ENCODE measurements at regions not wholly inside any gene's neighbourhood (a gene's known extent, or its start where the extent isn't known, plus 50 kb on each side); places are given as distances from the start of the nearest gene placed in this dataset.

GRCh38 chr5:152869971-152870370 is 464.9 kb upstream of the NMUR2 start:
- DNase-seq: no peak
- no peaks in the 10 kb centered on the region for H3K36me3 ChIP-seq
- no peak overlapping the region for H3K27ac ChIP-seq
- WGBS, 2 donors: 89 to 92% methylated on average over 4 of the region's 4 CpGs
- no peak overlapping the region for H3K4me3 ChIP-seq
- TF ChIP-seq POLR2A (IDR thresholded peaks at IDR 0.05): no peak
- no peak for TF ChIP-seq CTCF (IDR thresholded peaks at IDR 0.05)
- no peaks in the 10 kb centered on the region for H3K4me1 ChIP-seq
- intact Hi-C loops (cut with DNase I): no loop called here
- H3K9me3 ChIP-seq: peaks cover 0 to 3% (median 0%) of the 10 kb centered on the region in 3 donors
- no peaks in the 10 kb centered on the region for H3K27me3 ChIP-seq

- DNase-seq: no peak
- Histone ChIP-seq H3K4me3 (no peak overlapping the region), H3K36me3 (no peaks in the 10 kb centered on the region), H3K9me3 (peaks cover 0 to 4% (median 0%) of the 10 kb centered on the region in 3 donors), H3K27me3 (no peaks in the 10 kb centered on the region), H3K27ac (no peak overlapping the region), H3K4me1 (no peaks in the 10 kb centered on the region)
- WGBS, 2 donors: 32 to 44% methylated on average over 2 of the region's 2 CpGs
- intact Hi-C loops (cut with DNase I): no loop called here
- TF ChIP-seq POLR2A (IDR thresholded peaks at IDR 0.05) (no peak), CTCF (IDR thresholded peaks at IDR 0.05) (no peak)
Observed at GRCh38 chr5:152882621-152883020, 477.5 kb upstream of the NMUR2 start.

GRCh38 chr5:152883066-152883775 is 478.1 kb upstream of the NMUR2 start:
- no peak for DNase-seq
- no peak for TF ChIP-seq POLR2A (IDR thresholded peaks at IDR 0.05)
- no peaks in the 10 kb centered on the region for H3K27me3 ChIP-seq
- H3K4me3 ChIP-seq: no peak overlapping the region
- peaks cover 0 to 4% (median 0%) of the 10 kb centered on the region in 3 donors for H3K9me3 ChIP-seq
- intact Hi-C loops (cut with DNase I): no loop called here
- H3K4me1 ChIP-seq: no peaks in the 10 kb centered on the region
- WGBS, 2 donors: 43 to 49% methylated on average over 3 of the region's 3 CpGs
- H3K36me3 ChIP-seq: no peaks in the 10 kb centered on the region
- no peak overlapping the region for H3K27ac ChIP-seq

GRCh38 chr5:152884006-152884405 is 478.9 kb upstream of the NMUR2 start:
- Histone ChIP-seq H3K27me3 (no peaks in the 10 kb centered on the region), H3K36me3 (no peaks in the 10 kb centered on the region), H3K4me3 (no peak overlapping the region), H3K4me1 (no peaks in the 10 kb centered on the region), H3K9me3 (peaks cover 0 to 3% (median 0%) of the 10 kb centered on the region in 3 donors), H3K27ac (no peak overlapping the region)
- DNase-seq: no peak
- intact Hi-C loops (cut with DNase I): no loop called here
- no peak for TF ChIP-seq CTCF (IDR thresholded peaks at IDR 0.05)
- TF ChIP-seq POLR2A (IDR thresholded peaks at IDR 0.05): no peak

- no peak for TF ChIP-seq CTCF (IDR thresholded peaks at IDR 0.05)
- no peak for TF ChIP-seq POLR2A (IDR thresholded peaks at IDR 0.05)
- intact Hi-C loops (cut with DNase I): no loop called here
- Histone ChIP-seq H3K4me3 (no peak overlapping the region), H3K4me1 (no peaks in the 10 kb centered on the region), H3K27me3 (no peaks in the 10 kb centered on the region), H3K36me3 (no peaks in the 10 kb centered on the region), H3K9me3 (no peaks in the 10 kb centered on the region), H3K27ac (no peak overlapping the region)
- DNase-seq: no peak
- 55 to 70% methylated on average over 2 of the region's 2 CpGs for WGBS, 2 donors
Observed at GRCh38 chr5:152900332-152900731, 495.3 kb upstream of the NMUR2 start.

GRCh38 chr5:152901754-152902153 is 496.7 kb upstream of the NMUR2 start:
- H3K4me3 ChIP-seq: no peak overlapping the region
- DNase-seq: no peak
- H3K27ac ChIP-seq: no peak overlapping the region
- H3K27me3 ChIP-seq: no peaks in the 10 kb centered on the region
- WGBS, 2 donors: 43 to 73% methylated on average over 2 of the region's 2 CpGs
- no peaks in the 10 kb centered on the region for H3K9me3 ChIP-seq
- H3K36me3 ChIP-seq: no peaks in the 10 kb centered on the region
- intact Hi-C loops (cut with DNase I): no loop called here
- no peak for TF ChIP-seq CTCF (IDR thresholded peaks at IDR 0.05)
- TF ChIP-seq POLR2A (IDR thresholded peaks at IDR 0.05): no peak
- H3K4me1 ChIP-seq: no peaks in the 10 kb centered on the region
